ENCODE measurements at regions not wholly inside any gene's neighbourhood (a gene's known extent, or its start where the extent isn't known, plus 50 kb on each side); places are given as distances from the start of the nearest gene placed in this dataset.

DNA sequence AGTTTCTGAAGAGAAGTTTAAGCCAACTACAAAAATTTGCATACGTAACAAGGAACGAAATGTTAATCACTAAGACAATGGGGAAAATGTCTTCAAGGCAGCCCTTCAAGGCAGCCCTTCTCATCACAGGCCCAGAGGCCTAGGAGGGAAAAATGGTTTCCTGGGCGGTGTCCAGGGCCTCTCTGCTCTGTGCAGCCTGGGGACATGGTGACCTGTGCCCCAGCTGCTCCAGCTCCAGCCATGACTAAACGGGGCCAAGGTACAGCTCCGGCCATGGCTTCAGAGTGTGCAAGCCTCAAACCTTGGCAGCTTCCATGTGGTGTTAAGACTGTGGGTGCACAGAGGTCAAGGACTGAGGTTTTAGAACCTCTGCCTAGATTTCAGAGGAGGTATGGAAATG is 325.1 kb downstream of the FRK start:
- H3K4me3 Mint-ChIP-seq (ENCODE audit: unreplicated experiment), result no peak overlapping the region
- TF ChIP-seq, protein P1, sequence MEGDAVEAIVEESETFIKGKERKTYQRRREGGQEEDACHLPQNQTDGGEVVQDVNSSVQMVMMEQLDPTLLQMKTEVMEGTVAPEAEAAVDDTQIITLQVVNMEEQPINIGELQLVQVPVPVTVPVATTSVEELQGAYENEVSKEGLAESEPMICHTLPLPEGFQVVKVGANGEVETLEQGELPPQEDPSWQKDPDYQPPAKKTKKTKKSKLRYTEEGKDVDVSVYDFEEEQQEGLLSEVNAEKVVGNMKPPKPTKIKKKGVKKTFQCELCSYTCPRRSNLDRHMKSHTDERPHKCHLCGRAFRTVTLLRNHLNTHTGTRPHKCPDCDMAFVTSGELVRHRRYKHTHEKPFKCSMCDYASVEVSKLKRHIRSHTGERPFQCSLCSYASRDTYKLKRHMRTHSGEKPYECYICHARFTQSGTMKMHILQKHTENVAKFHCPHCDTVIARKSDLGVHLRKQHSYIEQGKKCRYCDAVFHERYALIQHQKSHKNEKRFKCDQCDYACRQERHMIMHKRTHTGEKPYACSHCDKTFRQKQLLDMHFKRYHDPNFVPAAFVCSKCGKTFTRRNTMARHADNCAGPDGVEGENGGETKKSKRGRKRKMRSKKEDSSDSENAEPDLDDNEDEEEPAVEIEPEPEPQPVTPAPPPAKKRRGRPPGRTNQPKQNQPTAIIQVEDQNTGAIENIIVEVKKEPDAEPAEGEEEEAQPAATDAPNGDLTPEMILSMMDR (IDR thresholded peaks at IDR 0.05; ENCODE audit: unreplicated experiment), result no peak

DNA sequence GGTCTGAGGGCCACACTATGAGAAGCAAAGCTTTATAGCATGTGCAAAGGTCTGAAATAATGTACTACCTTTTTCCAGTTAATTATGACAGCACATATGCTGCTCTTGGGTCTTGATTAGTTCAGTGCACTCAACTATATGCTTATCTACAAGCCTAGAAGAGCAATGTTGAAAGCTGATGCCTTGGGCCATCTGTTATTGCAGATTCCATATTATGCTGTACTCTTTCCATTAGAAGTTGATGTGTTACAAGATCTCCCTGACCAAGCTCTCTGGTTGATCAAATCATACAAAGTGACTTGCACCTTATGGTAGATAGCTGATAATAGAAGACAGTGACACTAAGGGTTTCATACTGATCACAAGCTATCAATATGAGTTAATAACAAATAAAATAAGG is 327.3 kb downstream of the FRK start:
- Mint-ChIP-seq H3K4me1 (ENCODE audit: unreplicated experiment) (no peaks in the 10 kb centered on the region), H3K4me3 (ENCODE audit: unreplicated experiment) (no peak overlapping the region), H3K27ac (ENCODE audit: unreplicated experiment) (no peak overlapping the region)

More for the DNA sequence above, 325.1 kb downstream of the FRK start:
- no peak overlapping the region for H3K27ac Mint-ChIP-seq (ENCODE audit: unreplicated experiment)
- no peak for DNase-seq (ENCODE audit: low spot score)
- peaks cover 7% of the 10 kb centered on the region for H3K36me3 Mint-ChIP-seq (ENCODE audit: low read depth, unreplicated experiment)
- no peaks in the 10 kb centered on the region for H3K9me3 Mint-ChIP-seq (ENCODE audit: unreplicated experiment)
- H3K4me1 Mint-ChIP-seq (ENCODE audit: unreplicated experiment), result no peaks in the 10 kb centered on the region
- H3K27me3 Mint-ChIP-seq (ENCODE audit: unreplicated experiment), result no peaks in the 10 kb centered on the region

DNA sequence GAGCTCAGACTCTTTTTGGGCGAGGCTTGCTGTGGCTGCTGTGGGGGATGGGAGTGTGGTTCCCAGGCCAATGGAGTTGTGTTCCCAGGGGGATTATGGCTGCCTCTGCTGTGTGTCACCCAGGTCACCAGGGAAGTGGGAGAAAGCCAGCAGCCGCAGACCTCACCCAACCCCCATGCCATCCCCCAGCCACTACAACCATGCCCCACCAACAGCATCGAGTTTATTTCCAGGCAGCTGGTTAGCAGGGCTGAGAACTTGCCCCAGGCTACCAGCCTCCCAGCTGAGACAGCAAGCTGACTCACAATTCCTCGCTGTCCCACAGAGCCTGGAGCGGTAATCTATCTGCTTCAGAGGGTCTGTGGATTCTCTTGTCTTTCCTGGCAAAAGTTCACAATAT is 331.7 kb downstream of the FRK start:
- no peaks in the 10 kb centered on the region for H3K36me3 Mint-ChIP-seq (ENCODE audit: low read depth, unreplicated experiment)
- TF ChIP-seq, protein P1 (IDR thresholded peaks at IDR 0.05; ENCODE audit: unreplicated experiment), result no peak
- H3K27me3 Mint-ChIP-seq (ENCODE audit: unreplicated experiment), result no peaks in the 10 kb centered on the region
- no peak overlapping the region for H3K4me3 Mint-ChIP-seq (ENCODE audit: unreplicated experiment)
- H3K9me3 Mint-ChIP-seq (ENCODE audit: unreplicated experiment), result no peaks in the 10 kb centered on the region
- peaks cover 2% of the 10 kb centered on the region for H3K4me1 Mint-ChIP-seq (ENCODE audit: unreplicated experiment)
- no peak overlapping the region for H3K27ac Mint-ChIP-seq (ENCODE audit: unreplicated experiment)
- DNase-seq (ENCODE audit: low spot score), result no peak

More for the DNA sequence above, 327.3 kb downstream of the FRK start:
- H3K9me3 Mint-ChIP-seq (ENCODE audit: unreplicated experiment), result no peaks in the 10 kb centered on the region
- H3K36me3 Mint-ChIP-seq (ENCODE audit: low read depth, unreplicated experiment), result peaks cover 7% of the 10 kb centered on the region
- no peak for DNase-seq (ENCODE audit: low spot score)
- H3K27me3 Mint-ChIP-seq (ENCODE audit: unreplicated experiment), result no peaks in the 10 kb centered on the region
- TF ChIP-seq, protein P1 (IDR thresholded peaks at IDR 0.05; ENCODE audit: unreplicated experiment), result no peak

DNA sequence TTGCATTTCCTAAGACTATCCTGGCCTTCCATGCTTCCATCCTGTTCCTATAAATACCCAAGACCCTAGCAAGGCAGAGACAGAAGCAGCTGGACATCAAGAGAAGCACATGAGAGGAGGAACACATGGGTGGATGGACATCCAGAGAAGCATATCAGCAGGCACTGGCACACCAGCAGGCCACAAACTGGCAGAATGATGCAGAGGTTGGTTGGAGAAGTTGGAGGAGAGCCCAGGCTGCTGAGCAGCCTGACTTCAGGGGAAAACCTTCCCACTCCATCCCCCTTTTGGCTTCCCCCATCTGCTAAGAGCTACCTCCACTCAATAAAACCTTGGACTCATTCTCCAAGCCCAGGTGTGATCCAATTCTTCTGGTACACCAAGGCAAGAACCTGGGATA is 332.5 kb downstream of the FRK start:
- no peaks in the 10 kb centered on the region for H3K9me3 Mint-ChIP-seq (ENCODE audit: unreplicated experiment)
- H3K4me3 Mint-ChIP-seq (ENCODE audit: unreplicated experiment), result no peak overlapping the region
- DNase-seq (ENCODE audit: low spot score), result no peak
- TF ChIP-seq, protein P1 (IDR thresholded peaks at IDR 0.05; ENCODE audit: unreplicated experiment), result no peak
- no peak overlapping the region for H3K27ac Mint-ChIP-seq (ENCODE audit: unreplicated experiment)
- no peaks in the 10 kb centered on the region for H3K27me3 Mint-ChIP-seq (ENCODE audit: unreplicated experiment)
- H3K36me3 Mint-ChIP-seq (ENCODE audit: low read depth, unreplicated experiment), result no peaks in the 10 kb centered on the region
- H3K4me1 Mint-ChIP-seq (ENCODE audit: unreplicated experiment), result peaks cover 2% of the 10 kb centered on the region

DNA sequence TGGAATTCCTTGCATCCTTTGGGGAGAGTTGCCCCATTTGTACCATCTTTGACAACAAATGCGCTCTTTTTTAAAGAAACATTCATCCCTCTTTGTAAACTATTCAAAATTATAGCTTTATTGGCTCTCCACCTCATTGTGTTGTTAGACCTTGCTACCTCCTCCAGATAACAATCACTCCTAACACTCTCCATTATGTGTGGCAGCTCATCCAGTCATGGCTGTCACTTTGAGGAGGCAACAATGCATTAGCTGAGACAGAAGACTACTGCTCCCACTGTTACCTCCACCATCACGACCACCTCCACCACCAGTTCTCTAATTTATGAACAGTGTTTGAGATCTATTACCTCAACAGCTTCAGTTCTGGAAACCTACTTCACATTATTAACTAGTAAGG is 339.1 kb downstream of the FRK start:
- no peaks in the 10 kb centered on the region for H3K4me1 Mint-ChIP-seq (ENCODE audit: unreplicated experiment)
- H3K36me3 Mint-ChIP-seq (ENCODE audit: low read depth, unreplicated experiment), result no peaks in the 10 kb centered on the region
- TF ChIP-seq, protein P1 (IDR thresholded peaks at IDR 0.05; ENCODE audit: unreplicated experiment), result no peak
- no peak overlapping the region for H3K27ac Mint-ChIP-seq (ENCODE audit: unreplicated experiment)
- no peaks in the 10 kb centered on the region for H3K9me3 Mint-ChIP-seq (ENCODE audit: unreplicated experiment)
- H3K27me3 Mint-ChIP-seq (ENCODE audit: unreplicated experiment), result no peaks in the 10 kb centered on the region
- H3K4me3 Mint-ChIP-seq (ENCODE audit: unreplicated experiment), result no peak overlapping the region
- no peak for DNase-seq (ENCODE audit: low spot score)

Data from endothelial cell (in vitro differentiated cells).